Nephron (organoid): ENCODE measurements at regions not wholly inside any gene's neighbourhood (a gene's known extent, or its start where the extent isn't known, plus 50 kb on each side); places are given as distances from the start of the nearest gene placed in this dataset.

ENCODE experiments used
- H3K27ac Mint-ChIP-seq, 3 experiments: 2 replicates each; pipeline ENCODE4 v1.8.0; 2020; ENCODE audit warnings: mixed read lengths in 3 of 3, mild to moderate bottlenecking in 2 of 3, moderate library complexity in 1 of 3
- H3K27me3 Mint-ChIP-seq: 2 replicates; pipeline ENCODE4 v1.8.0; 2021; ENCODE audit warnings: low read depth, mild to moderate bottlenecking, moderate library complexity, mixed read lengths
- H3K36me3 Mint-ChIP-seq: 2 replicates; pipeline ENCODE4 v1.8.0; 2020; ENCODE audit warnings: low read depth, mixed read lengths
- H3K4me1 Mint-ChIP-seq: 2 replicates; pipeline ENCODE4 v1.8.0; 2020; ENCODE audit warnings: mixed read lengths
- H3K4me3 Mint-ChIP-seq, 3 experiments: 2 replicates each; pipeline ENCODE4 v1.8.0; 2020; ENCODE audit warnings: mild to moderate bottlenecking in 3 of 3, mixed read lengths in 3 of 3, moderate library complexity in 2 of 3
- H3K9me3 Mint-ChIP-seq: 2 replicates; pipeline ENCODE4 v1.8.0; 2020; ENCODE audit warnings: mixed read lengths
- CTCF ChIP-seq, 3 experiments: fragments of 200-600 bp; sonication (generic); IDR thresholded peaks; one replicate each; pipeline ENCODE4 v1.5.0; 2021; ENCODE audit warnings: antibody characterized with exemption in 3 of 3; ENCODE audit not compliant: unreplicated experiment in 3 of 3

GRCh38 chr2:57180678-57181077 is 865.9 kb upstream of the VRK2 start:
- H3K27me3 Mint-ChIP-seq, result no peaks in the 10 kb centered on the region
- H3K4me3 Mint-ChIP-seq, result no peak overlapping the region
- H3K27ac Mint-ChIP-seq, result no peak overlapping the region
- no peak for TF ChIP-seq CTCF (IDR thresholded peaks at IDR 0.05; ENCODE audit: unreplicated experiment in 3 of 3)
- no peaks in the 10 kb centered on the region for H3K36me3 Mint-ChIP-seq
- H3K4me1 Mint-ChIP-seq, result peaks cover 10% of the 10 kb centered on the region
- H3K9me3 Mint-ChIP-seq, result no peaks in the 10 kb centered on the region

- H3K4me1 Mint-ChIP-seq, result peaks cover 10% of the 10 kb centered on the region
Measured at GRCh38 chr2:57181315-57182038, 865.1 kb upstream of the VRK2 start.

GRCh38 chr2:57182916-57183315 is 863.7 kb upstream of the VRK2 start:
- H3K9me3 Mint-ChIP-seq, result no peaks in the 10 kb centered on the region
- peaks cover 10% of the 10 kb centered on the region for H3K4me1 Mint-ChIP-seq
- no peaks in the 10 kb centered on the region for H3K36me3 Mint-ChIP-seq
- no peaks in the 10 kb centered on the region for H3K27me3 Mint-ChIP-seq
- TF ChIP-seq CTCF (IDR thresholded peaks at IDR 0.05; ENCODE audit: unreplicated experiment in 3 of 3), result no peak
- peak overlapping the region in 1 of 3 experiments; percentile 21 for H3K27ac Mint-ChIP-seq
- H3K4me3 Mint-ChIP-seq, result no peak overlapping the region

More at GRCh38 chr2:57181315-57182038, 865.1 kb upstream of the VRK2 start:
- Mint-ChIP-seq H3K9me3 (no peaks in the 10 kb centered on the region), H3K36me3 (no peaks in the 10 kb centered on the region), H3K27me3 (no peaks in the 10 kb centered on the region), H3K4me3 (no peak overlapping the region), H3K27ac (no peak overlapping the region)
- no peak for TF ChIP-seq CTCF (IDR thresholded peaks at IDR 0.05; ENCODE audit: unreplicated experiment in 3 of 3)

- no peaks in the 10 kb centered on the region for H3K9me3 Mint-ChIP-seq
- no peak for TF ChIP-seq CTCF (IDR thresholded peaks at IDR 0.05; ENCODE audit: unreplicated experiment in 3 of 3)
- H3K27ac Mint-ChIP-seq, result no peak overlapping the region
- H3K4me3 Mint-ChIP-seq, result no peak overlapping the region
- no peaks in the 10 kb centered on the region for H3K36me3 Mint-ChIP-seq
- H3K4me1 Mint-ChIP-seq, result peaks cover 5% of the 10 kb centered on the region
- H3K27me3 Mint-ChIP-seq, result no peaks in the 10 kb centered on the region
Measured at GRCh38 chr2:57185568-57185967, 861.0 kb upstream of the VRK2 start.

- H3K27me3 Mint-ChIP-seq, result no peaks in the 10 kb centered on the region
- no peaks in the 10 kb centered on the region for H3K36me3 Mint-ChIP-seq
- H3K4me3 Mint-ChIP-seq, result no peak overlapping the region
- no peak for TF ChIP-seq CTCF (IDR thresholded peaks at IDR 0.05; ENCODE audit: unreplicated experiment in 3 of 3)
- H3K27ac Mint-ChIP-seq, result no peak overlapping the region
- H3K4me1 Mint-ChIP-seq, result no peaks in the 10 kb centered on the region
- peaks cover 3% of the 10 kb centered on the region for H3K9me3 Mint-ChIP-seq
Measured at GRCh38 chr2:57190007-57190406, 856.6 kb upstream of the VRK2 start.

GRCh38 chr2:57199663-57200062 is 846.9 kb upstream of the VRK2 start:
- no peak for TF ChIP-seq CTCF (IDR thresholded peaks at IDR 0.05; ENCODE audit: unreplicated experiment in 3 of 3)
- peaks cover 3% of the 10 kb centered on the region for H3K27me3 Mint-ChIP-seq
- H3K9me3 Mint-ChIP-seq, result no peaks in the 10 kb centered on the region
- no peaks in the 10 kb centered on the region for H3K36me3 Mint-ChIP-seq
- H3K4me1 Mint-ChIP-seq, result peaks cover 3% of the 10 kb centered on the region
- H3K27ac Mint-ChIP-seq, result no peak overlapping the region
- no peak overlapping the region for H3K4me3 Mint-ChIP-seq
